ENCODE measurements at regions not wholly inside any gene's neighbourhood (a gene's known extent, or its start where the extent isn't known, plus 50 kb on each side); places are given as distances from the start of the nearest gene placed in this dataset.

DNA sequence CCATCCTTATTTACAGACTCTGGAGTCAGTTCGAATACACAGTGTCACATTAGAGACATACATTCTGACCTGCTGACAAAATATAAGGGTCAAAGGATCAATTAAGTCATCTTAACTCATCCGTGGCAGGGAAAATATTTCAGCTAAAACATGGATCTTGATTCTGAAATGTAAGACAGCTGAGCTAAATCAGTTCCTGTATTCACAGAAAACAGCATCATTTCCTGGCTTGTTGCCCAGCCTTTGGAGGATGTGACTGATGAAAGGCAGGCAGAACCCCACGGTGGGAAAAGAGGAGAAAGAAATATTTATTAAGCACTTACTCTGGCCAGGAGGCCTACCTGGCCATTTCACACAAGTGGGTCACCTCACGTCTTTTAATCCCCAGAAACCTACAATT lies 101.9 kb downstream of the GAS2L3 start:
- no peak for DNase-seq (ENCODE audit: low spot score)

DNA sequence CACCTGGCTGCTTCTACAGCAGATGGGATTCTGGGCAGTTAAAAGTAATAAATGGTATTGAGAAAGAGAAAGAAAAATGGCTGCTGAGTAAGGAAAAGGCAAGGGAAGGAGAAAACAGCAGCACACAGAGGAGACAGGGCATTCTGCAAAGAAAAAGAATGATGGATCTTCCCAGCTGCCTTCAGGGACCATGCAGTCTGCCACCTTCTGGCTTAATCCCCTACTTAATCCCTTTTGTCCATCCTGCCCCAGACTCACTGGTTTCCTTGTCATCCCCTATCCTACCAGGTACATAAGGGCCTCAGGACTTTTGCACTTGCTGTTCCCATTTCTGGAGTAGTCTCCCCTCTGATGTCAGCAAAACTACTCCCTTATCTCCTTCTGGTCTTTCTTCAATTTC lies 107.6 kb downstream of the GAS2L3 start:
- DNase-seq (ENCODE audit: low spot score) = no peak

DNA sequence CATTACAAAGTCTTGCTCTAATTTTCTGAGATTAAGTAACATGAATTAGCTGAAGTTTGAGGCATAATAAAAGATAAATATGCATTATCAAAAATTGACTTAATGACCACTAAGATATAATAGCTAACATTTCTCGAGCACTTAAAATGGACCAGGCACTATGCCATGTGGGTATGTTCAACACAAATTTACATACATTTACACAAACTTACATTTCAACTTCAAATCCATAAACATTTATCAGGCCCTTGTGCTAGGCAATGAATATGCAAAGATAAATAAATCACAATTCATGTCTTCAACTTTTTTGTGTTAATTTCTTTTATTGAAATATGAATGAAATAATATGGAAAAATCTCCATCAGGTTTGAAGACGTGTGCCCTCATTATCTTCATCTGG lies 108.7 kb downstream of the GAS2L3 start:
- DNase-seq (ENCODE audit: low spot score) = no peak

DNA sequence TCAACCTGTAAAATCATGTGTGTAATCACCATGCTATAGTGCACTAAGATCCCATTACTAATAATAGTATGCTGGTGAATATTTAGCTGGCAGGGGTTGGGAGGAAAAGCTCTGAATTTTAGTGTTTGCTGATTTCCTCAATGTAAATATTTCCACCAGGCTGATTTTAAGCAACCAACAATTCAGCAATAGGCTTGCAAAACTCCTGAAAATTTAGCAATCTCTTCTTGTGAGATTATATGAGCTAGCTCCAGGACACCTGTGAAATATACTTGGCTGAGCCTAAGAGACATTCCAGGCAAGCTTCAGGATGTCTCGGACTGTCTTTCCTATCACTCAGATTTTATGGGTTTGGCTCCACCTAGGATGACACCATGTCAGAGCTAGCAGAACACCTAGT lies 106.9 kb upstream of the ANO4 start:
- DNase-seq (ENCODE audit: low spot score) = no peak

DNA sequence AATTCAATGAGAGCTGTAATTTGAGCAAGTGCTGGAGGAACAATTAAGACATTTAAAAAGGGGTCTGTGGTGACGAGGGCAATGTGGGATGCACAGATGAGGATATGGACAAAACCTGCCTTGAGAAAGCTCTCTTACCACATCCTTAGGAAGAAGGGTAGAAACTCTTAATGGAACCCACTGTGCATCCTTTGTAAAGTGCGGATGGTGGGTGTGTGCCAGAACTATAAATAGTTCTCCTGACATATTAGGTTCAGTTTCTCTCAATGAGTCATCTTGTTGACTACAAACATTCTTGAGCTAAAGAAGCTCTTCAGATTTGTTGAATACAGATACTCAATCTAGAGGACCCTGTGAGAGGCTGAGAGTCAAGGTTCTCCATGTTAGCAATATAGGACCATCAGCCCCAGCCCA lies 106.1 kb upstream of the ANO4 start:
- no peak for DNase-seq (ENCODE audit: low spot score)

DNA sequence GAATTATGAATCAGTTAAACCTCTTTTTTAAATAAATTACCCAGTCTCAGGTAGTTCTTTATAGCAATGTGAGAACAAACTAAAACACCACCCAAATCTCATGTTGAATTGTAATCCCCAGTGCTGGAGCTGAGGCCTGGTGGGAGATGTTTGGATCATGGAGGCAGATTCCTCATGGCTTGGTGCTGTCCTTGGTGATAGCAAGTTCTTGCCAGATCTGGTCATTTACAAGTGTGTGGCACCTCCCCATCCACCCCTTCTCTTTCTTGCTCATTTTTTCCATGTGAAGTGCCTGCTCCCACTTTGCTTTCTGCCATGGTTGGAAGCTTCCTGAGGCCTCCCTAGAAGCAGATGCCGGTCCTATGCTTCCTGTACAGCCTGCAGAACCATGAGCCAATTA lies 102.1 kb upstream of the ANO4 start:
- DNase-seq (ENCODE audit: low spot score) = no peak

DNA sequence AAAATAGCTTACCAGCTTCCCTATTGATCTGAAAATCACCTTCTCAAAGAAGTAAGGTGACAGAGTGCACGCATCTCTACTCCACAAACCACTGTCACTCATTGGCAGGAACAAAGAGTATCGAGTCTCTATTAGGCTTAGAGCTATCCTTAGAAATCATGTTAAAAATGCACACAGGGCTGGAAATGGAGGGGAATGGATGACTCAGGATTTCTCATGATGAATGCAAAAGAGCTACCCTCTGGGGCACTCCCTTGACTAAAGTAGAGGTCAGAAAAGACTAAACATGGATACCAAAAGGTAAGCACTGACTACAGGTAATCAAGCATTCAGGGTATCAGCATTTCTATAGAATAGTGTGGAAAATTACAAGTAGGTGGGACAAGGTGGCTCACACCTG lies 96.1 kb upstream of the ANO4 start:
- no peak for DNase-seq (ENCODE audit: low spot score)

DNA sequence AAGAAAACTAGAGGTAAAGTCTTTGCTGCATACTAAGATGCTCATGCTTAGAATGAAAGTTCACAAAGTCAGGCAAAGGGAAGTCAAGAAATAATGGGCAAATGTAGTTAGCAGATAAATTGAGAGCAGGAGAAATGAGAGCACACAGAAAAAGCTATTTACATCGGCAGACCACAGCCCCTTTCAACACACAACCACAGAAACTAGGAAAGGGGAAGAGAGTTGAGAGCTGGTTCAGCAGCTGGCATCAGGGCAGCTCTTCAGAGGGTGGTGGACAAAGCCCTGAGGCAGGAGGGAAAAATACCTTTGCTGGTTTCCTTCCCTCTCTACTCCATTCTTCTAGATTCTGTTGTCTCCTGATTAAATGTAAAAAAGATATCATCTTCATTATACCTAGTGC lies 95.4 kb upstream of the ANO4 start:
- no peak for DNase-seq (ENCODE audit: low spot score)

DNA sequence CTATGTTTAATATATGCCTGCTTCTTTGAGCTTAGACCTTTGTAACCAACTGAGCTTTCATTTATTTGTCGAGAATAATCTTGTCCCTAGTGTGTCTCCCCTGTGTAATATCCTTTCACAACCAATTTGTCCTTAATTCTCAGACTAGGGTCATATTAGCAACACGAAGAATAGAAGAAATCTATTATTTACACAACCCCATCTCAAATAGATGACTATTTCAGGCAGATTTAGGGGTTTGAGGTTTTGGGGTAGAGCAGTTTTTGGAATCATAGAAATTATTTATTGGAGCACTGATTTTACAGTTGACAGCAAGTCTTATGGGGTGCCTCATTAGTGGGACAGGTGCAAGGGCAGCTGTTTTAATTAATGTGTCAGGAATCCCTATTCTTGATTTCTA lies 91.2 kb upstream of the ANO4 start:
- DNase-seq (ENCODE audit: low spot score) = no peak

DNA sequence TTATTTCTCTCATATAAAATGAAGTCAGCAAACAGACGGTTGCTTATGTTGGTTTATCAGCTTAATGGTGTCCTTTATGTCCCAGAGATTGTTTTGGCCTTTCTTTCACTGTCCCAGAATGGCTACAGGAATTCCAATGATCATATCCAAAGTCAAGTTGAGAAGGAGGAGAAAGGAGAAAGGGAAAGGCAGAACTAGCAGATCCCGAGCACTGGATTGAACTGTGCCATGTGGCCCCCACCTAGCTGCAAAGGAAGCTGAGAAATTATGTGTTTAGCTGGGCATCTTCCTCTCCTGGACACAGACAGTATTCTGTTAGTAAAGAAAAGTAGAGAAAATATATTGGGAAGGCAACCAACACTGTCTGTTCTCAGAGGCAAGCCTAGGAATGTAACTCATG lies 90.7 kb upstream of the ANO4 start:
- DNase-seq (ENCODE audit: low spot score) = no peak

DNA sequence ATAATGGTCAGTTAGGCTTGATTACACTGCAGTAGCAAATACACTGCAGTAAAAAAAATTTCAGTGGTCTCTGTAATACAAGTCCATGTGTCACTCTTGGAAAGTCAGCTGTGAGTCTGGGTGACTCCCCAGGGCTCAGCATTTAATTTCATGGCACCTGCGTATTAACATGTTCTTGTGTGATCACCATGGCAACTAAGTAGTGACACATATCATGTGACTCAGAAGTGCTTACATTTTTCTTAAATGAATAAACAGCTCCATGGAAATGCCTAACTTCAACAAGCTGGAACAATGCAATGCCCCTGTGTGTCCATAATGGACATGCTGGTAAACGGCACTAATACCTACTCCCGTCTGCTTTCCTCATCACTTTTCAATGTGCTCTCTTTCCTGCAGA lies 88.5 kb upstream of the ANO4 start:
- DNase-seq (ENCODE audit: low spot score) = no peak

DNA sequence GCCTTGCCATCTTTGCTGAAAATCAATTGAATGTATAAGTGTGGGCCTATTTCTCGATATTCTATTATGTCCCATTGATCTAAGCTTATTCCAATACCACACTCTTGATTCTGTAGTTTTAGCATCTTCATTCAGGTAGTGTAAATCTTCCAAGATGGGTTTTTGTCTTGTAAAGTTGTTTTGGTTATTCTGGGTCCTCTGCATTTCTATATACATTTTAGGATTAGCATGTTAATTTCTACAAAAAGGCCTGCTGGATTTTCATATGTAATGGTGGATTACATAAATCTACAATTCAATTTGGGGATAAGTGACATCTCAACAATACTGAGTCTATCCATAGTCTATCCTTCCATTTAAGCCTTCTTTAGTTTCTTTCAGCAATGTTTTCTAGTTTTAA lies 86.0 kb upstream of the ANO4 start:
- DNase-seq (ENCODE audit: low spot score) = no peak

DNA sequence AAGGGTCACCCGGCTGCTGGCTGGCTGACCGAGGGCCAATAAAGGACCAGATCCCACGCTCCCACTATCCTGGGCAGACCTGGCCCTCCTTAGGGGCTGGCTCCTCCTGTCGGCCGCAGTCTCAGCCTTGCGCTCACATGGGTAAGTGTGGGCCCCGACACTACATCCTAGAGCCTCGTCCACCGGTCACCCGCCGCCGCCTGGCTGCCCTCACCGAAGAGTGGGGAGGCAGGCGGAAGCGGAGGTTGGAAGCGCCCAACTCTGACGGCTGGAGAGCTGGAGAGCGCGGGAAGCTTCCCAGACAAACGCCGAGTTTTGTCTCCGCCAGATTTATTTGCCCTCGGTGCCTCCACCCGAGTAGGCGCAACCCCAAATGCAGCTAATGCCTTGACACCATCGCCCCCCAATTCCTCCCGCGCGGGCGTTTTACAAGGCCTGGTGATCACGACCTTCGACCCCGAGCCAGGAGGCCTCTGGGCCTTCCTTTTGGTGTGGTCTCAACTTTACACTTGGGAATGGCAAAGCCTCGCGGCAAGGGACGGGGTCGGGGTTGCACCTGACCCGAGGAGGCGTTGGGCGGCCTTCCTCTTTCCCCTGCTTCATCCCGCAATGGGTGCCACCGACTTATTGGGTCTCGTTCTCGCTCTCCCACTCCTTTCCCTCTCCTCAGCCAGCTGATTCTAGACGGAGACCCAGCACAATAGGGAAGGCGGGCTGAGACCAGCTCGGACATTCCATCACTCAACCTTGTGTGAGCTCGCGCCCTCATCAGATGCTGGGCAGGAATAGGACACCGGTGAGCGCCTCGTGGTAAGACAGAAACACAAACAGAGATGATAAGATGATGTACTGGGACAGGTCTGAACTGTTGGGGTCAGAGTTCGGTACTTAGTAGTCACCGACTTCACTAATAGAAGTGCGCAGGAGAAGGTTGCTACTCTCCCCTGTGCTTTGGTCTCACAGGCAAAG lies 78.3 kb upstream of the ANO4 start:
- no peak for DNase-seq (ENCODE audit: low spot score)

DNA sequence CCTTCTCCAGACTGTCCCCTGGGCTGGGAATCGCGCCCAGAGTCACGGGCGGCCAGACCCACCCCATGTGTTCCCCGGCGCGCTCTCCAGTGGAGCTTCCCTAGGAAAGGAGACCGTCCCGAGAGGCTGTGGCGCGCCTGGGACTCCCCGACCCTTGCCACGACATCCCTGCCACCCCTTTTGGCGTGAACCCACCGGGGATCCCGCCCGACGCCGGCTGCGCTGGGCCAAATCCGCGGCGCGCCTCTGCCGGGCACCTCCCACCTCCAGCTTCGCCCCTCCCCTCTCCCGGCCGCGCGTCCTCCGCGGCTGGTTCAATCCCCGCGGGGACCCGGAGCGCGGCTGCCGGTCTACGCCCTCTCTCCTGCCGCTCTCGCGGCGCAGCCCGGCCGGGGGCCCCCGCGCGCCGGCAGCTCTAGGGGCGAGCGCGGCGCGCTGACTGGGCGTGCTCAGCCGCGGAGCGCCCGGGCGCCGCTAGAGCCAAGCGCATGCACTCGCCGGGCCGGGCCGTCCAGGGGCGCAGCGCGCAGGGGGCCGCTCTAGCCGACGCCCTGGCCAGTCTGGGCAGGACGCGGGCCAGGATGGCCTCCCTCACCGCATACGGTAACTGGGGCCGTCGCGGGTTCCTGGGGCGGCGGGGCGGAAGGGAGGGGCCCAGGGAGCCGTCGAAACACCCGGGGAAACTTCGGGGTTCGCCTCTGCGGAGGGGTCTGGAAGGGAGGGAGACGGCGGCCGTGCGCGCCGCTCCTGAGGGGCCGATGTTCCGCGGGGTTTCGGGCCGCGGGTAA lies 77.4 kb upstream of the ANO4 start:
- no peak for DNase-seq (ENCODE audit: low spot score)

DNA sequence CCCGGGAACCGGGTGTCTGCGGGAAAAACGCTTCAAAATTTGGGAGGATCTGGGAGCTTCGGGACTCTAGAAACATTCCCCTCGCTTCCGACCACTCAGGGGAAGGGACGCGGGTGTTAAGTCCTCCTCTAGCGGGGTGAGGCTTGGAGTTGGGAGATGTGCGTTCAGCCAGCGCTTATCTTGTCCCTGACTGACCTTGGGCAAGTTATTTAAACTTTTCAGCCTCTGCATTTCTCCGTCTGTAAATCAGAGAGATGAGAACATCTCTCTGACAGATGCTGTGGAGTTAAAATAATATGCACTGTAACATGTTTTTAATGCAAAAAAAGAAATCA lies 76.9 kb upstream of the ANO4 start:
- no peak for DNase-seq (ENCODE audit: low spot score)

DNA sequence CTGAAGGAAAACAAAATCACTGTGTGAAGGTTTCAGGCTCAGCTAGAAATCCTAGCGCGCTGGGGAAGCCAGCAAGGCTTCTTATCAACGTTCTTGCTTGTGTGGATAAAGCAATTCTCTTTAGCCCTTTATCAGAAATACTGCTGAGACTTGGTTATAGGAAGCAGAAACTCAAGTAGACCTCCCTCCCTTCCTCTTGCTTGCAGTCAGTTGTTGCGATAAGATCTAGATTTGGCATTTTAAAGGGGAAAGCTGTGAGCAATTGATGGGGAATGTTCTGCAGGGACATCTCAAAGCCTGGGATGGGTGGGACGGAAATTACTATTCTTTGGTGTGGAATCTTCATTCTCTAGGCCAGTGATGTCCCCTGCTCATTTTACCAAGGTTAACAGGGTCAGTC lies 76.4 kb upstream of the ANO4 start:
- DNase-seq (ENCODE audit: low spot score) = no peak

DNA sequence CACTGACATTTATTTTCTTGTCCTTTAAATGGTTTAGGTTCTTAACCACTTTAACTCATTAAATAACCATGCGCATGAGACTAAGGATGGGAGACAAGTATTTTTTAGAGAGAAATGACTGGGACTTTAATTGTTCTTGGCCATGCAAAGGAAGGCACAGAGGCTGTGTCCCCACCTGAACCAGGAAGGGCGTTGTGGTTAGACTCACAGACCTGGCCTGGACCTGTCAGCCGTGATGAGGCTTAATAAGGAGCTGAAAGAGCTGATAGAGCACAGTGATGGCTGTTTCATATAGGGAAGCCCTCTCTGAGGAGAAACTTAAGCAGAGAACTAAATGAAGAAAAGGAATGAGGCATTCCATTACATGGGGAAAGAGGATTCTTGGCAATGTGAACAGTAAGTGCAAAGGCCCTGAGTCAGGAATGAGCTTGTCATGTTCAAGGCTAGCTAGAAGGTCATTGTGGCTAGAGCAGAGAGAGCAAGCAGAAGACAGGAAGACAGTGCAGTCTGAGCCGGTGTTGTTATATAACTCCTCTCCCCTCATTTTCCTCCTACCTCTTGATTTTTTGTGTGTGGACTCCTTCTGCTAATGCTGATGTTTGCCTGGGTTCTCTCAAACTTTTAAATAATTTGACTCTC lies 74.4 kb upstream of the ANO4 start:
- no peak for DNase-seq (ENCODE audit: low spot score)

DNA sequence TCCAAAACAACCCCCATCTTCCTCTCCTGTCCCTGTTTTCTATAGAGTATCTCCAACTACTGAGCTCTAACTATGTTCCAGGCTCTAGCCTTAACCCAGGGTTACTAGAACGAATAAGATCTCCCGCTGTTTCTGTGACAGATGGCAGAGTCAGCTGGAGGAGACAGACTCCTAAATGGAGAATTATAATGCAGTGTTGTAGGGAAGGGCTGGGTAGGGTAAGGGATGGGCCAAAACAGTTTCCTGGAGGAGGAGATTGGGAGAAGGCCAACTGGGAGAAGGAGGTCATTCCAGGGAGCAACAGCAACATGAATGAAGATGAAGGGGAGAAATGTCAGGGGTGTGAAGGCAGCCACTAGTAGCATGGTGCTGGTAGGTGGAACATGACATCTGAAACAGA lies 73.4 kb upstream of the ANO4 start:
- DNase-seq (ENCODE audit: low spot score) = no peak

DNA sequence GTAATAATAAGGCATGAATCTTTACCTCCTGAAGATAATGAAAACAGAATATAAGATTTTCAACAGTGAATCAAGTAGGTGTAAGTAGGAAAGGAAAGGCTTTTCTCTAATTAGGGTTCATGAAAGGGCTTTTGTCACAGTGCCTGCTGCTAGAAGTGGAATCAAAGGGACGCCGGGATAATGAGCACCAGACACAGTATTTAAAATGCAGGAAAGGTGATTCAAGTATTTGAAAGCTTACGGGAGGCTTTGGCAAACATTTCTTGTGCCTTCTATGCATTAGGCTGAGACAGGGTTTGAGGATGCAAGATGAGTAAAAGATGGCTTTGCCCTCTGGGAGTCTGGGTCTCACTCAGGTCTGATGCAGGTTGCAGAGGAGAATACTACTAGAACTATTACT lies 70.5 kb upstream of the ANO4 start:
- no peak for DNase-seq (ENCODE audit: low spot score)

DNA sequence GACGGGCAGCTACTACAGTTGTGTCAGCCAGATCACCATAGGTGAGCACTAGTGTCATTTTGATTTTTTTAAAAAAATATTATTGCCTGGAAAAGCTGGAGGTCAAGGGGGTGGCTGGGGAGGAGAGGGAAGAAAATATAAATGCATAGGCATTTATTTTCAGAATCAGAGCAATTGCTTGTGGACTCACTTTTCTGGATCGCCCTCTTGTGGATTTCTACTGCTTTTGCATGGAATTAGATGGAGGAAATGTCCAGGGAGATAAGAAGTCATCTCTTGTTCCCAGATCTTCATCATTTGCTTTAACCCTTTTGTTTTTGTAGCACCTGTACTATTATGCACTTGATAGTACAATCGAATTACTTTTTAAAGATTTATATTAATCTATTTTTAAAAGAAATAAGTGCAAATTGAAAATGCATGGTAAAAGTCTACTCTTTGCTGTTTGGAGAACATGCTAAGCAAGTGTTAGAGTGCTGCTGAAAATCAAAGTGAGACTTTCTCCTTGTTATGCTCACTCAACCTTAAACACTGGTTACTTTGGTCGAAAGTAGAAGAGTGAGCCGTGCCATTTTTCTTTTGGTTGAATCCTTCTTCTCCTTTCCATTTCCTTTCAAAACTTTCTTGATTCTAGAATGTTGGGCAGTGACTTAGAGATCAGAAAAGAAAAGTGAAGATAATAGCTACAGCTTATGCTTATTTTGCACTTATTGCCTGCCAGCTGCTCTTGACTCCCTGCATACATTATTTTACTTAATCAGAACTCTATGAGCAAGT lies 60.6 kb upstream of the ANO4 start:
- peak; percentile 25 for DNase-seq (ENCODE audit: low spot score)

DNA sequence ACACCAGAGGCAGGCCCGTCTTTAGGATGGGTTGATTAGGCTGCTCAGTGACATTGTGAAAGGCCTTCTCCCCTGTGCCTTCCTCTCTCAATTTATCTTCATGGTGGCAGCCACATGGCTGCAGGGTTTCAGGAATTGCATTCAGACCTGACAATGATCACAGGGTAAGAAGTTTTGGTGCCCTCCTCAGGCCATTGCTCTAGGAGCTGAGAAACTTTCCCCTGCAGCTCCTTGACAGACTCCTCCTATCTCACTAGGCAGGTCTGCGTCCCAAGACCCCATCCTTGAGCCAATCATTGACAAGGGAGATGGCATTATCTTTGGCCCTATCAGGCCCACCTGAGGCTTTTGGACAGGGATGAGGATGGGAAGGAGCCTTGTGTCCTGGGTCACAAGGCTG lies 57.4 kb upstream of the ANO4 start:
- no peak for DNase-seq (ENCODE audit: low spot score)

DNA sequence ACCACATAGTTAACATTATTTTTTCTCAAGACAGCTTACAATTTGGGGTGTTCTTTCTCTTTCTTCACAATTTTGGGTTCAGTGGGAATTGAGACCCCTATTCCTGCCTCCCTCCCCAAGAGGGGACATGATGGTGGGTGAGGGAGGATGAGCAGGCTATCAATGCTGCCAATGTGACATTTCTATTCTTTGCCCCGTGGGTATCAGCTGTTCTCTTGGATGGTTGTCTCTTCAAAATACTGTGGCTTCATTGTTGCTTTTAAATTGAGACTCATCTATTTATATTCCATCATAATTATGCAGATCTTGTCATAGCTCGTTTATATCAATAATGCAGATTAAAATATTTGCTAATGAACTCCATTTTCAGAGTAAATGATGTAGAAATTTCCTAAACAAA lies 56.5 kb upstream of the ANO4 start:
- DNase-seq (ENCODE audit: low spot score) = no peak
